Large intestine (tissue), 3 donors: ENCODE measurements at regions not wholly inside any gene's neighbourhood (a gene's known extent, or its start where the extent isn't known, plus 50 kb on each side); places are given as distances from the start of the nearest gene placed in this dataset.

Experiments
- DNase-seq, 2 donors: peaks; one replicate each; pipeline versions ENCODE4 v3.0.0 to v3.0.0-alpha.2; 2013
- H3K27ac ChIP-seq: one replicate; pipeline ENCODE4 v1.5.1; 2013; ENCODE audit warnings: low read length
- H3K27me3 ChIP-seq: 2 replicates; pipeline ENCODE4 v1.6.1; 2013; ENCODE audit warnings: low read length; ENCODE audit not compliant: control insufficient read depth, insufficient read depth
- H3K36me3 ChIP-seq: 2 replicates; pipeline ENCODE4 v1.6.1; 2013; ENCODE audit warnings: low read length; ENCODE audit not compliant: control insufficient read depth, insufficient read depth
- H3K4me1 ChIP-seq: one replicate; pipeline ENCODE4 v1.6.1; 2013; ENCODE audit warnings: low read length; ENCODE audit not compliant: control insufficient read depth, insufficient read depth
- H3K4me3 ChIP-seq: one replicate; pipeline ENCODE4 v1.5.1; 2013; ENCODE audit warnings: low read length
- H3K9me3 ChIP-seq: one replicate; pipeline ENCODE4 v1.6.1; 2013; ENCODE audit warnings: mild to moderate bottlenecking, low read depth, low read length, moderate library complexity; ENCODE audit not compliant: control insufficient read depth
- WGBS: methylation state at CpG from one replicate; pipeline ENCODE4 v1.1.5; 2013; ENCODE audit warnings: low lambda C conversion rate; ENCODE audit not compliant: insufficient coverage; 5-methylcytosine and 5-hydroxymethylcytosine counted together

DNA sequence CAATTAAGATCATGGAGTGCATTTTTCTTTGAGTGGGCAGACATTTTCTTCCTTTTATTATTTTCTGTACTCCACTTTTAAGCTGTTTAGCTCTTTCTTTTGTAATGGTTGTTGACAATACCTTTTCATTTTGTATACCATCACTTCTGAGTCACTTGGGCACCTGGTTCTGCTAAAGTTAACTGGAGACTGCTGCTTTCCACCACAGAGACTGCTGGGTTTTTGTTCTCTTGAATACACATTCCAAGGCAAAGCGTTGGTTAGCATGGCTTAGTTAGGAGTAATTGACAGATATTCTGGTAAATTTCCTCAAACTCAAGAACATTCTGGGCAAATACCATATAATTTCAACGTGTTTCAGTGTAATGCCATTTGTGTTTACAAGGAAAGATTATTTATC, 541.9 kb upstream of the CELF2 start:
- Histone ChIP-seq H3K4me3 (no peak overlapping the region), H3K27ac (no peak overlapping the region), H3K27me3 (no peaks in the 10 kb centered on the region), H3K36me3 (no peaks in the 10 kb centered on the region), H3K9me3 (no peaks in the 10 kb centered on the region), H3K4me1 (no peaks in the 10 kb centered on the region)
- 43% methylated on average over 1 of the region's 2 CpGs for WGBS
- no peak for DNase-seq

DNA sequence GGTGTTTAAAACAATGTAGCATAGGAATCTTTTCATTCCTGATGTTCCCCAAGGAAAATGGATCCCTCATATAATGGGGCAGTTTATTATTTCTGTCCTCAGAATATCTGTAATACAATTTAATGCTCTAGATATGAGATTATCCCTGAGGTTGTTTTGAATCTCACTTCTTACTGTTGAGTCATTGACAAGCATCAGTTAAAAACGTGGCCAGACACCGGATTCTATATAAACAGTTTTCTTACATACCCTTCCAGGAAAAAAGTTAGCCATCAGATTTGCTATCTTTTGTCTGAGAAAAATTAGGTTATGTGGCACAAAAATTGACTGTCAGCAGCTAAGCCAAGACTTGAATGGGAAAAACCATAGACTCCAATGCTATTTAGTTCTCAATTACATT, 539.8 kb upstream of the CELF2 start:
- no CpG with 5 or more reads among the region's 2 CpGs for WGBS
- H3K27ac ChIP-seq = no peak overlapping the region
- no peak for DNase-seq

GRCh38 chr10:10479465-10479864, 538.2 kb upstream of the CELF2 start:
- Histone ChIP-seq H3K27me3 (no peaks in the 10 kb centered on the region), H3K4me3 (no peak overlapping the region), H3K36me3 (no peaks in the 10 kb centered on the region), H3K9me3 (no peaks in the 10 kb centered on the region), H3K4me1 (no peaks in the 10 kb centered on the region), H3K27ac (no peak overlapping the region)
- DNase-seq = no peak
- WGBS = 86% methylated on average over 5 of the region's 9 CpGs

More for the DNA sequence above, 539.8 kb upstream of the CELF2 start:
- no peaks in the 10 kb centered on the region for H3K4me1 ChIP-seq
- H3K9me3 ChIP-seq = no peaks in the 10 kb centered on the region
- no peak overlapping the region for H3K4me3 ChIP-seq
- H3K36me3 ChIP-seq = no peaks in the 10 kb centered on the region
- no peaks in the 10 kb centered on the region for H3K27me3 ChIP-seq

GRCh38 chr10:10482613-10483012, 535.1 kb upstream of the CELF2 start:
- 20% methylated on average over 1 of the region's 4 CpGs for WGBS
- Histone ChIP-seq H3K27me3 (no peaks in the 10 kb centered on the region), H3K9me3 (no peaks in the 10 kb centered on the region), H3K4me1 (no peaks in the 10 kb centered on the region), H3K27ac (no peak overlapping the region), H3K36me3 (no peaks in the 10 kb centered on the region), H3K4me3 (no peak overlapping the region)
- DNase-seq = no peak

DNA sequence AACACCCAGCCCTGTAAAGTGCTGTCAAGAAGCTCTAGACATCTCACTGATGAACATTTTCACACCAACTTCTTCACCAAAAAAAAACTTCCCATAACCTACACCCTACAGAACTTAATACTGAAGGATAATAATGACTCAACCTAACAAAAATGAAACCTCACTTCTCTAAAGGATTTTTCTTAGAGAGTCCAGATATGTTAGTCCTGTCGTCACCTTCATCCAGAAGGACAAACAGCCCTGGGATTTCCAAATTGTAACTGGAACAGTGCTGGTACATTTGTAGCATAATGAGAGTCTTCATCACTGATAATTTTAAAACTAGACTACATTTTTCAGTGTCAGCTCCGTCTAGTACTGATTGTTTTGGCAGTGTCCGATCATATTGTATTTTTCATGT, 528.6 kb upstream of the CELF2 start:
- H3K4me1 ChIP-seq = no peaks in the 10 kb centered on the region
- 100% methylated on average over 1 of the region's 3 CpGs for WGBS
- DNase-seq = no peak
- no peak overlapping the region for H3K27ac ChIP-seq
- no peaks in the 10 kb centered on the region for H3K27me3 ChIP-seq
- H3K9me3 ChIP-seq = no peaks in the 10 kb centered on the region
- H3K36me3 ChIP-seq = no peaks in the 10 kb centered on the region
- H3K4me3 ChIP-seq = no peak overlapping the region

DNA sequence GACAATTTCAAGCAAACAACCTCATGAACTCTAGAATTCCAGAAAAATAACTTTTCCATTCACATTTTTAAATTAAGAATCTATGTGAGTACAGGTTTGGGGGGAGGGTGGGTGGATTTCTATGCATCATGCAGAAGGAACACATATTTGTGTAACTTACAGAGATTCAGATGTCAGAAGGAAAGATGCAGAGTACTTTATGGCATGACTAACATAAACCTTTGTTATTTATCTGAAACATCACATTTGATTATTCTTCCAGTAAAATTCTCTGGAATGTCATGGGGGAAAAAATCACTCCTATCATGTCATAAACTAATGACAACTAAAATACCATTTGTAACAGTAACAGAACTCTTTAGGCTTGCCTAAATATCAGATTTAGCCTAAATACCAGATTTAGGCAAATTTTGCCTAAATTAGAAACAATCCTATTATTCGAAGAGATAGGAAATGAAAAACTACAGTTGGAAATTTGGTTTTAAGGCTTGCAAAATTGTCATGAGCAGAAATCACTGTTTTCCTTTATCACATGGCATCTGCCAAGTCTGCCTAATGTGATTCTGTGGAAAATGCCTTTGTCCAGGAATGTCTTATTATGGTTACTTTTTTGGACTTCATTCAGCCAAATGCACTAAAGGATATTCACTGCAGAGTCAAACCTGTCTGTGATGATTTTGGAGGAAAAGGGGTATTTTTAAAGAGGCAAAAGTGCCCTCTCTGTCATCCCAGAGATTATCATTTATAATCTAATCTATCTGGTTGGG, 527.7 kb upstream of the CELF2 start:
- no peaks in the 10 kb centered on the region for H3K27me3 ChIP-seq
- WGBS = 100% methylated on average over 1 of the region's 1 CpG
- DNase-seq = no peak
- H3K27ac ChIP-seq = no peak overlapping the region
- no peaks in the 10 kb centered on the region for H3K9me3 ChIP-seq
- H3K36me3 ChIP-seq = no peaks in the 10 kb centered on the region
- no peaks in the 10 kb centered on the region for H3K4me1 ChIP-seq
- H3K4me3 ChIP-seq = no peak overlapping the region

GRCh38 chr10:10490581-10490980, 527.1 kb upstream of the CELF2 start:
- no peak for DNase-seq
- Histone ChIP-seq H3K27ac (no peak overlapping the region), H3K27me3 (no peaks in the 10 kb centered on the region), H3K4me3 (no peak overlapping the region), H3K36me3 (no peaks in the 10 kb centered on the region), H3K9me3 (no peaks in the 10 kb centered on the region), H3K4me1 (no peaks in the 10 kb centered on the region)
- WGBS = no CpG with 5 or more reads among the region's 1 CpG

DNA sequence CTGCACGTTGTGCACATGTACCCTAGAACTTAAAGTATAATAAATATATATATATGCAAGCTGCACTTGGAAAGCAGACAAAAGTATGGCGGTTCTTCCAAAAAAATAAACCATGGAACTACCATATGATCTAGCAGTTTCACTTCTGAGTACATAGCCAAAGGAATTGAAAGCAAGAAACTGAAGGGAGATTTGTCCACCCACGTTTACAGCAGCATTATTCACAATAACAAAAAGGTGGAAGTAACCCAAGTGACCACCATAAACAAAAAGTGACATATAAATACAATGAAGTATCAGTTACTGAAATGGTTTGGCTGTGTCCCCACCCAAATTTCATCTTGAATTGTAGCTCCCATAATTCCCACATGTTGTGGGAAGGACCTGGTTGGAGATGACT, 525.3 kb upstream of the CELF2 start:
- WGBS = no CpG with 5 or more reads among the region's 3 CpGs
- Histone ChIP-seq H3K9me3 (no peaks in the 10 kb centered on the region), H3K27ac (no peak overlapping the region), H3K4me1 (no peaks in the 10 kb centered on the region), H3K4me3 (no peak overlapping the region), H3K27me3 (no peaks in the 10 kb centered on the region), H3K36me3 (no peaks in the 10 kb centered on the region)
- DNase-seq = no peak

- no peak overlapping the region for H3K4me3 ChIP-seq
- WGBS = 64% methylated on average over 2 of the region's 4 CpGs
- no peak for DNase-seq
Observed at GRCh38 chr10:10493833-10494232, 523.8 kb upstream of the CELF2 start.

GRCh38 chr10:10497245-10497644, 520.4 kb upstream of the CELF2 start:
- Histone ChIP-seq H3K36me3 (no peaks in the 10 kb centered on the region), H3K4me1 (no peaks in the 10 kb centered on the region), H3K27ac (no peak overlapping the region), H3K4me3 (no peak overlapping the region), H3K27me3 (no peaks in the 10 kb centered on the region), H3K9me3 (no peaks in the 10 kb centered on the region)
- no peak for DNase-seq
- 100% methylated on average over 3 of the region's 3 CpGs for WGBS

More at GRCh38 chr10:10493833-10494232, 523.8 kb upstream of the CELF2 start:
- H3K4me1 ChIP-seq = no peaks in the 10 kb centered on the region
- H3K9me3 ChIP-seq = no peaks in the 10 kb centered on the region
- H3K27me3 ChIP-seq = no peaks in the 10 kb centered on the region
- H3K36me3 ChIP-seq = no peaks in the 10 kb centered on the region
- H3K27ac ChIP-seq = no peak overlapping the region

GRCh38 chr10:10498781-10499180, 518.9 kb upstream of the CELF2 start:
- Histone ChIP-seq H3K27ac (no peak overlapping the region), H3K4me3 (no peak overlapping the region), H3K4me1 (no peaks in the 10 kb centered on the region), H3K27me3 (no peaks in the 10 kb centered on the region), H3K9me3 (no peaks in the 10 kb centered on the region), H3K36me3 (no peaks in the 10 kb centered on the region)
- no peak for DNase-seq
- WGBS = no CpG with 5 or more reads among the region's 3 CpGs
